GM04504 (cell line): ENCODE measurements at regions not wholly inside any gene's neighbourhood (a gene's known extent, or its start where the extent isn't known, plus 50 kb on each side); places are given as distances from the start of the nearest gene placed in this dataset.

Experiments used
- DNase-seq: peaks from one replicate; pipeline ENCODE4 v3.0.0-alpha.2; 2012; ENCODE audit warnings: low read depth

- DNase-seq: no peak
These were observed 77.8 kb upstream of the CTTNBP2NL start for GRCh38 chr1:112318263-112318662.

DNA sequence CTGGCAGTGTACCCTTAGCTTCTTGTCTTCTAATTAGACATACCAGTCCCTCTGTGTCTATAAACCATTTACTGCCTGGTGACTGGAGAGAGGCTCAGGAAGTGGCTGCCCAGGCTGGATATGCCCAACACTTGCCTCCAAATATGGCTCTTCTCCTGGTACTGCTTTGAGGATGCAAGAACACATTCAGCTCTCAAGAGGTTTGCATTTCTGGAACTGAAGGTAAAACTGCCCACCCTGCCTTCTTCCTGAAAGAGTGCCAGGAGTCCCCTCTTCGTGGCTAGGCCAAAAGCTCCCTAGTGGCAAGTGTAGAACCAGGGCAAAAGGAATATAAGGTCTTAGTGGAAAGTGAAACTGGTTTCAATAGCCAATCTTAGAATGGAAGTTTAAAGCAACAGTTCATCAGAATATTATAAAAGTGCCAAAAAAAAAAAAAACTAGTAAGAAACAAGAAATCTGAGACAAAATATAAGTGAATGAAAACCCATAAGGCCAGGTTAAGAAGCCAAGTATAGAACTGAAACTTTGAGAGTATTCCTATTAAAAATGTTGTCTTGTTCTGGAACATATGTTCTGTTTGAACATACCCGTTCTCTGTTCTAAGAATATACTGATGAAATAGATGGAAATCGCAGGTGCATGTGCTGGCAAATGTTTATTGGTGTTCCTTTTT is 77.2 kb upstream of the CTTNBP2NL start:
- DNase-seq: no peak

GRCh38 chr1:112319371-112320040 is 76.5 kb upstream of the CTTNBP2NL start:
- no peak for DNase-seq

- DNase-seq: no peak
These were observed 76.0 kb upstream of the CTTNBP2NL start for GRCh38 chr1:112320058-112320457.

- no peak for DNase-seq
These were observed 74.0 kb upstream of the CTTNBP2NL start for GRCh38 chr1:112322018-112322417.

GRCh38 chr1:112322983-112323678 is 72.9 kb upstream of the CTTNBP2NL start:
- DNase-seq: no peak

DNA sequence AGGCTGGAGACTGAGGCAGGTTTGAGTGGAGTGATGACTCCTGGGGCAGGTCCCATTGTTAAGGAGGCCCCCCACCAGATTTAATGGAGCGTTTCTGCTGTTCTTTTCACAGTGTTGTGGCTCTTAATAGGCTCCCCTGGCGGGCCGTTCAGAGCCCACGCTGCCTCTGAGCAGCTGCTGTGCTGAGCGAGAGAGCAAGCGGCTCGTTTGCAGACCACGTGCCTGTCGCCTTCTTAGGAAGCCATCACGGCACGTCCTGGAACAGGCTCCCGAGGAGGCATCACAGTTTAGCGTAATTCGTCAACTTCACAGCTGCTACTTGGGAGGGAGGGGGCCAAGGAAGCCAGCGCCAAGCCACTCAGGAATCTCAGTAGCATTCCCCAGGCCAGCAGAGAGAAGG is 70.5 kb upstream of the CTTNBP2NL start:
- no peak for DNase-seq

DNA sequence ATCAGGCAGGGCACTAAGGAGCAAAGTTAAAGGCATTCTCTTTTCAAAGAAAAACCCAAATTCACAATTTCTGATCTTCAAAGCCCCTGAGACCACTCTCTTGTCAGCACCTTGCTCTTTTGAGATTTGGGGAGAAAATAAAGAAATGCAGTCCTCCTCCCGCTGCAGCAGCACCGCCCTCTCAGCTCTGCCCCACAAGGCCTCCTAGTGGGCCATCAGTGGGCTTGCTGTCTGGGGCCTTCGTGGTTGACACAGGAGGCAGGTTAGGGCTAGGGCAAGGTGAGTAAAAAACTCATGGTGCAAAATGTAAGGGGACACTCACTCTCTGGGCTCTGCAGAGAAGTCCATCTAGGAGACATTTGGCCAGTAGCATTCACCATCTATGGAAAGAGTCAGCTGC is 67.4 kb upstream of the CTTNBP2NL start:
- no peak for DNase-seq

- DNase-seq: no peak
These were observed 63.6 kb upstream of the CTTNBP2NL start for GRCh38 chr1:112332176-112333150.

DNA sequence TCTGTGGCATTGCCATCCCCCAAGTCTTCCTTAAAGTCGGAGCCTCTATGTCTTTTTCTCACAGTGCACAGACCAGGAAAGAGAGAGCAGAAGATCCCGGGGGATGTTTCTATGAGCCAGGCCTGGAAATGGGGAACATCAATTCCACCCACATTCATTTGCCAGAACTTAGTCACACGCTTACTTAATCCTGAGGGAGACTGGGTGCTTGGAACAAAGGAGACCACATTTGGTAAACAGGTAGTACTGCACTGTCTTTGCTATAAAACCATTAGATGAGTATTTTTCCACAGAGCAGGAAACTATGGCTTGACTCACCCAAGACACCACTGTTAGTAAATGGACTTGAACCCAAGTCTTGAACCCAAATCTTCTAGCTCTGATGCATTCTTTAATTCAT is 60.7 kb upstream of the CTTNBP2NL start:
- no peak for DNase-seq

DNA sequence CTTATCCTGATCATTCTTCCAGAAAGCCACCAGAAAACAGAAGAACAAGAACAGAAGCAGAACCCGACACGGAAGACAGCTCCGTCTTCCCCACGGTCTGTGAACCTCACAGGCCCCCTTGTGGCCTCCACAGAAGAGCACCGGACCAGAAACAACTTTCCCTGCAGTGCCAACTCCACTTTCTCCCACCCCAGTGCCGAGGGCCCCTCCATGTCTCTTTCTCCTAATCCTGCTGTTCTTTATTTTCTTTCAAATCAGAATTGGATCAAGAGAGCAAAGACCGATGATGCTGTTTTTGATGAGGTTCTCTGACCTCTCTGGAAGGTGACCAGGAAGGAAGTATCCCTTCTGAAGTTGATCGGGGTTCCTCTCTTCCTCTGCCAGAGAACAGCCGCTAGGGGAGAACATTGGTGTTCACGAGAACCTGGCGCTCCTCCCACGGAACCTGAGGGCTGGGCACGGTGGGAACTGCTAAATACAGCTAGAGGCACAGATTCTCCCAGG is 58.9 kb upstream of the CTTNBP2NL start:
- no peak for DNase-seq

DNA sequence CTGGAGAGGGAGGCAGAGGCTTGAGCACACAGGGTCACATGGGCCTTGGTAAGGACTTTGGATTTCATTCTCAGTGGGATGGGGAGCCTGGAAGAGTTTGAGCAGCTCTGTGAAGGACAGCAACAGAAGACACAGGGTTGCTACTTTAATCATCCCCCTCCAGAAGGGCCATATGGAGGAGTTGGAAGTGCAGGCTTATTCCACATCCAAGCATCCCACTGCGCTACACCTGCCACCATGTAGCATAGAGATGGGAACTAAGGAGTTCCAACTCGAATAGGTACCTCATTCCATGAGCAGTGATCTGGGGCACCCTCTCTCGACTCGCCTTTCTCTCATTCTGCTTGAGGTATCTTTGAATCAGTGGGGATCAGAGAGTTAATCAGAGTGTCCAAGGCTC is 54.0 kb upstream of the CTTNBP2NL start:
- DNase-seq: no peak

DNA sequence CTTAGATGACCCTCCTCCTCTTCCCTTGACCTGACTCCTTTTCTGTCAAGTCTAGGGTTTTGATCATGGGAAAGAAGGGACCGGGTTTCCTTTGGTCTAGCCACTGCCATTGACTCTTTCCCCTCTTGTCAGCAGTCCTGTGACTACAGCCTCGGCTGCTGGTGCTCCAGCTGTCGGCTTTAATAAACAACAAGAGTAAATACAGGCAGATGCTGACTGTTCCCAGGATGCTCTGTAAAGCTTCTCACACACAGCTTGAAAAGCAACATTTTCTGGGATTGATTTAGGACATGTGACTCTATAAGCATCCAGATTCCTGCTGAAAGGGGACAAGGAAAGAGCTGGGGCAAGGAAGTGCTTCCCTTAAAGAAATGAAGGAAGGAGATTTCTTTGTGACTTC is 53.5 kb upstream of the CTTNBP2NL start:
- DNase-seq: no peak

DNA sequence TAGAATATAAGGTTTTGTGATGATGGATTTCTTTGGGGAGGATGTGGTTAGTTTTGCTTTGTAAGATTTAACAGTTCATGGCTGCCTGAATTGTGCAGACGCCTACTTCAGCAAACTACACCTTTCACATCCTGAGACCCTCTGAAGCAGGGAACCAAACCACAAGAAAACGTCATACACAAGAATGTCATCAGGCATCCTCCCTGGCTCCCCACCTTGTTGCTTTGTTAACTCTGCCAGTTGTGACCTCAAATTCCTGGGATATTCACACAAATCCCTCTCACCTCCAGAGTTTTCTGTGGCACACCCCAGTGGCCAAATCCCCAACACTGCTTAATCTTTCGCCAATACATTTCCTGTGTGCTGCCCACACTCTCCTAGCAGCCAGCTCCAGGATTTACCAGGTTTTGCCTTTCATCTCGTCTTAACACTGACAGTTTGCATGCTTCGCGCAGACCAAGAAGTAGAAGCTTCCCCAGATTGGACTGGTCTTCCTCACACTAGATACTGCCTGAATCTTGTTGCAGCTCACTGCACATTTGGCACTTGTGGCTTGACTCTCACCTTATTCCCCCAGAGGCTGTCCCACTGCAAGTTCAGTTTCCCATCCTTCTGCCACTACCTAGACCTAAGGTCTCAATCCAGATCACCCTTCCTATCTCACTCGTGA is 51.1 kb upstream of the CTTNBP2NL start:
- DNase-seq: no peak
